OCI-M2 (cell line): ENCODE measurements at regions not wholly inside any gene's neighbourhood (a gene's known extent, or its start where the extent isn't known, plus 50 kb on each side); places are given as distances from the start of the nearest gene placed in this dataset.
"Not testable (repeated sequence)": the region's sequence is repeated elsewhere in the genome, so short reads cannot be mapped to it uniquely, and the experiment has no call there.

Source experiments
- DNase-seq: peaks from one replicate; lab custom pipeline; 2025; ENCODE audit not compliant: unreplicated experiment; lab: John Stamatoyannopoulos, UW

GRCh38 chr5:56662893-56663292 is 152.5 kb upstream of the MAP3K1 start:
- no peak for DNase-seq

GRCh38 chr5:56659971-56660370 is 155.4 kb upstream of the MAP3K1 start:
- DNase-seq: no peak

- no peak for DNase-seq
These were observed 156.4 kb upstream of the MAP3K1 start for GRCh38 chr5:56658972-56659371.

GRCh38 chr5:56656846-56657726 is 158.3 kb upstream of the MAP3K1 start:
- no peak for DNase-seq

- no peak for DNase-seq
These were observed 163.5 kb upstream of the MAP3K1 start for GRCh38 chr5:56651893-56652292.

- no peak for DNase-seq
These were observed 165.0 kb upstream of the MAP3K1 start for GRCh38 chr5:56650386-56650785.

GRCh38 chr5:56649569-56649968 is 165.8 kb upstream of the MAP3K1 start:
- no peak for DNase-seq

- no peak for DNase-seq
These were observed 166.8 kb upstream of the MAP3K1 start for GRCh38 chr5:56648460-56649034.

GRCh38 chr5:56647099-56647850 is 168.1 kb upstream of the MAP3K1 start:
- no peak for DNase-seq

- no peak for DNase-seq
These were observed 173.6 kb upstream of the MAP3K1 start for GRCh38 chr5:56641635-56642260.

- DNase-seq: no peak
These were observed 174.5 kb upstream of the MAP3K1 start for GRCh38 chr5:56640763-56641406.

GRCh38 chr5:56639476-56639875 is 175.9 kb upstream of the MAP3K1 start:
- no peak for DNase-seq

GRCh38 chr5:56638768-56639238 is 176.5 kb upstream of the MAP3K1 start:
- DNase-seq: no peak

- DNase-seq: no peak
These were observed 177.2 kb upstream of the MAP3K1 start for GRCh38 chr5:56638061-56638621.

- no peak for DNase-seq
These were observed 177.9 kb upstream of the MAP3K1 start for GRCh38 chr5:56637321-56637920.

- no peak for DNase-seq
These were observed 181.4 kb upstream of the MAP3K1 start for GRCh38 chr5:56633950-56634349.

GRCh38 chr5:56632939-56633338 is 182.4 kb upstream of the MAP3K1 start:
- no peak for DNase-seq

- no peak for DNase-seq
These were observed 183.2 kb upstream of the MAP3K1 start for GRCh38 chr5:56632199-56632598.

GRCh38 chr5:56631719-56632118 is 183.6 kb upstream of the MAP3K1 start:
- DNase-seq: no peak

- DNase-seq: not testable (repeated sequence)
These were observed 186.7 kb upstream of the MAP3K1 start for GRCh38 chr5:56628616-56629015.
